ENCODE measurements at regions not wholly inside any gene's neighbourhood (a gene's known extent, or its start where the extent isn't known, plus 50 kb on each side); places are given as distances from the start of the nearest gene placed in this dataset.

- no peak for FAIRE-seq
- H3K27ac ChIP-seq (ENCODE audit: insufficient read depth, low read depth, low read length): no peak overlapping the region
- dilution Hi-C loops (cut with MboI; ENCODE audit: extremely low pct_ligation_motif_present, low sequenced_read_pairs) (no loop called here), intact Hi-C loops (cut with micrococcal nuclease) (no loop called here)
- no peak overlapping the region for H3K9ac ChIP-seq (replicated peaks; ENCODE audit: extremely low read depth, insufficient read depth, low read length)
- BruUV-seq (replicated peaks): no TSS peak
- POLR2A ChIA-PET: no interaction called here
- no peaks in the 10 kb centered on the region for H3K27me3 ChIP-seq (ENCODE audit: control insufficient read depth in 2 of 2, insufficient read depth in 2 of 2, low read length in 2 of 2)
- H2AFZ ChIP-seq (ENCODE audit: low read depth, low read length): no peak overlapping the region
- peaks cover 17% of the 10 kb centered on the region for H3K4me1 ChIP-seq (ENCODE audit: control insufficient read depth, extremely low read depth, insufficient read depth, low read length)
- no peaks in the 10 kb centered on the region for H3K36me3 ChIP-seq (ENCODE audit: control insufficient read depth in 2 of 2, extremely low read depth in 1 of 2, insufficient read depth in 2 of 2, low read length in 2 of 2)
- H4K20me1 ChIP-seq (replicated peaks; ENCODE audit: control insufficient read depth, extremely low read depth, insufficient read depth, low read length): no peaks in the 10 kb centered on the region
- H3K9me1 ChIP-seq (replicated peaks; ENCODE audit: control insufficient read depth, extremely low read depth, insufficient read depth, low read length): no peaks in the 10 kb centered on the region
- H3K9me3 ChIP-seq (replicated peaks; ENCODE audit: control insufficient read depth, insufficient read depth, low read length): no peaks in the 10 kb centered on the region
- no peak overlapping the region for H3K4me3 ChIP-seq (replicated peaks in 1 of 3; ENCODE audit: insufficient read depth in 1 of 3, low read depth in 1 of 3, low read length in 3 of 3)
- no peak overlapping the region for H3K4me2 ChIP-seq (ENCODE audit: insufficient read depth, low read length)
- no peaks in the 10 kb centered on the region for H3K79me2 ChIP-seq (ENCODE audit: control insufficient read depth, insufficient read depth, low read length)
- no peak for TF ChIP-seq EZH2 (IDR thresholded peaks at IDR 0.05; ENCODE audit: borderline replicate concordance, low read depth, low read length, severe bottlenecking)
- no peak for DNase-seq (ENCODE audit: low read depth, low spot score)
- CTCF ChIA-PET: no interaction called here
Observed at GRCh38 chr12:89943463-89943862, 234.8 kb upstream of the ATP2B1 start.

- Histone ChIP-seq H3K4me3 (replicated peaks in 1 of 3; ENCODE audit: insufficient read depth in 1 of 3, low read depth in 1 of 3, low read length in 3 of 3) (no peak overlapping the region), H3K9me3 (replicated peaks; ENCODE audit: control insufficient read depth, insufficient read depth, low read length) (no peaks in the 10 kb centered on the region), H3K79me2 (ENCODE audit: control insufficient read depth, insufficient read depth, low read length) (no peaks in the 10 kb centered on the region), H3K9ac (replicated peaks; ENCODE audit: extremely low read depth, insufficient read depth, low read length) (no peak overlapping the region), H3K27me3 (ENCODE audit: control insufficient read depth in 2 of 2, insufficient read depth in 2 of 2, low read length in 2 of 2) (no peaks in the 10 kb centered on the region), H3K27ac (ENCODE audit: insufficient read depth, low read depth, low read length) (no peak overlapping the region), H2AFZ (ENCODE audit: low read depth, low read length) (no peak overlapping the region), H3K36me3 (ENCODE audit: control insufficient read depth in 2 of 2, extremely low read depth in 1 of 2, insufficient read depth in 2 of 2, low read length in 2 of 2) (no peaks in the 10 kb centered on the region), H4K20me1 (replicated peaks; ENCODE audit: control insufficient read depth, extremely low read depth, insufficient read depth, low read length) (no peaks in the 10 kb centered on the region), H3K9me1 (replicated peaks; ENCODE audit: control insufficient read depth, extremely low read depth, insufficient read depth, low read length) (no peaks in the 10 kb centered on the region), H3K4me2 (ENCODE audit: insufficient read depth, low read length) (no peak overlapping the region), H3K4me1 (ENCODE audit: control insufficient read depth, extremely low read depth, insufficient read depth, low read length) (no peaks in the 10 kb centered on the region)
- CTCF ChIA-PET: no interaction called here
- TF ChIP-seq MYC (IDR thresholded peaks at IDR 0.05; ENCODE audit: low read depth, low read length) (no peak), GATA2 (IDR thresholded peaks at IDR 0.05; ENCODE audit: insufficient read depth, insufficient read length, low read depth, low read length) (no peak), POLR2AphosphoS5 (IDR thresholded peaks at IDR 0.05; ENCODE audit: insufficient read depth, low read depth, low read length) (no peak), JUN (IDR thresholded peaks at IDR 0.05; ENCODE audit: borderline replicate concordance, insufficient read depth, insufficient read length, low read depth) (no peak)
- TF ChIP-seq, protein P1, sequence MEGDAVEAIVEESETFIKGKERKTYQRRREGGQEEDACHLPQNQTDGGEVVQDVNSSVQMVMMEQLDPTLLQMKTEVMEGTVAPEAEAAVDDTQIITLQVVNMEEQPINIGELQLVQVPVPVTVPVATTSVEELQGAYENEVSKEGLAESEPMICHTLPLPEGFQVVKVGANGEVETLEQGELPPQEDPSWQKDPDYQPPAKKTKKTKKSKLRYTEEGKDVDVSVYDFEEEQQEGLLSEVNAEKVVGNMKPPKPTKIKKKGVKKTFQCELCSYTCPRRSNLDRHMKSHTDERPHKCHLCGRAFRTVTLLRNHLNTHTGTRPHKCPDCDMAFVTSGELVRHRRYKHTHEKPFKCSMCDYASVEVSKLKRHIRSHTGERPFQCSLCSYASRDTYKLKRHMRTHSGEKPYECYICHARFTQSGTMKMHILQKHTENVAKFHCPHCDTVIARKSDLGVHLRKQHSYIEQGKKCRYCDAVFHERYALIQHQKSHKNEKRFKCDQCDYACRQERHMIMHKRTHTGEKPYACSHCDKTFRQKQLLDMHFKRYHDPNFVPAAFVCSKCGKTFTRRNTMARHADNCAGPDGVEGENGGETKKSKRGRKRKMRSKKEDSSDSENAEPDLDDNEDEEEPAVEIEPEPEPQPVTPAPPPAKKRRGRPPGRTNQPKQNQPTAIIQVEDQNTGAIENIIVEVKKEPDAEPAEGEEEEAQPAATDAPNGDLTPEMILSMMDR (IDR thresholded peaks at IDR 0.05; ENCODE audit: extremely low read depth in 1 of 2, insufficient read depth in 1 of 2, low read depth in 1 of 2, low read length in 2 of 2): no peak
- dilution Hi-C loops (cut with MboI; ENCODE audit: extremely low pct_ligation_motif_present, low sequenced_read_pairs) (no loop called here), intact Hi-C loops (cut with micrococcal nuclease) (no loop called here)
- no peak for DNase-seq (ENCODE audit: low read depth, low spot score)
- POLR2A ChIA-PET: no interaction called here
- BruUV-seq (replicated peaks): no TSS peak
- FAIRE-seq: no peak
Observed at GRCh38 chr12:89941436-89941835, 232.8 kb upstream of the ATP2B1 start.
